GM19043 (cell line): ENCODE measurements at regions not wholly inside any gene's neighbourhood (a gene's known extent, or its start where the extent isn't known, plus 50 kb on each side); places are given as distances from the start of the nearest gene placed in this dataset.

ENCODE experiments used
- ATAC-seq: cut with Tn5 transposase; IDR thresholded peaks from one replicate; pipeline ENCODE4 v1.9.1; 2021; ENCODE audit warnings: low read depth; ENCODE audit not compliant: unreplicated experiment

DNA sequence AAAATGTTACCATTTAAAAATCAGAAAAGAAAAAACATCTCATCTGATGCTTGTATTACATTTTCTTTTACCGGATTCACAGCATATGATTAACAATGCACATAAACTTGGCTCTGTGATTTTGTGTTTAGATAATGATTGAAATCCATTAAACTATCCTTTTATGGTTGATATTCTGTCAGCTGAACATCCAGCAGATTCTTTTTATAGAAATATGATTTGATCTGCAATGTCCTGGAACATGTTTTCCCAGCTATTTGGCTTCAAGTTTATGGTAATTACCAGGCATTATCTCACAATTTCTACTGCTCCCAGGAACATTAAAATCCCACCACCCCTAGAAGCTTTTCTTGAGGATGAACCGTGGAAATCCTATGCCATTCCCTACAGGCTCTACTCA lies 205.7 kb upstream of the TET2 start:
- no peak for ATAC-seq

DNA sequence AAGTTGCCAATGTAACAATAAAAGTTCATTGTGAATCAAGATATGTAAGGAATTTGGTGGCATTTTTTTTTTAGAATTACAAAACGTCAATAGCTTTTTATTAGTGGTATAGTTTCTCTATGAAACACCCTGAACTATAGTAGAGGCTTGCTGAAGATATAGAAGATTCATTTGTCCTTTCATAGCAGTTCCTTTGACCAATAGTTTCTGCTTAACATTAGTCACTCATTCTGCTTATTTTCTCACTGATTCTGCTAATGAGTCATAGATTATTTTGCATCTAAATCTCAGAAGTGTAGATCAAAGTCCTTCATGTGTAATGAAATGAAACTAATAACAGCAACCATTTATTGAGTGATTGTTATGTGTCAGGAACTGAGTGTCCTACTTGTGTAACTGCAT lies 205.0 kb upstream of the TET2 start:
- ATAC-seq, result peak; percentile 48

DNA sequence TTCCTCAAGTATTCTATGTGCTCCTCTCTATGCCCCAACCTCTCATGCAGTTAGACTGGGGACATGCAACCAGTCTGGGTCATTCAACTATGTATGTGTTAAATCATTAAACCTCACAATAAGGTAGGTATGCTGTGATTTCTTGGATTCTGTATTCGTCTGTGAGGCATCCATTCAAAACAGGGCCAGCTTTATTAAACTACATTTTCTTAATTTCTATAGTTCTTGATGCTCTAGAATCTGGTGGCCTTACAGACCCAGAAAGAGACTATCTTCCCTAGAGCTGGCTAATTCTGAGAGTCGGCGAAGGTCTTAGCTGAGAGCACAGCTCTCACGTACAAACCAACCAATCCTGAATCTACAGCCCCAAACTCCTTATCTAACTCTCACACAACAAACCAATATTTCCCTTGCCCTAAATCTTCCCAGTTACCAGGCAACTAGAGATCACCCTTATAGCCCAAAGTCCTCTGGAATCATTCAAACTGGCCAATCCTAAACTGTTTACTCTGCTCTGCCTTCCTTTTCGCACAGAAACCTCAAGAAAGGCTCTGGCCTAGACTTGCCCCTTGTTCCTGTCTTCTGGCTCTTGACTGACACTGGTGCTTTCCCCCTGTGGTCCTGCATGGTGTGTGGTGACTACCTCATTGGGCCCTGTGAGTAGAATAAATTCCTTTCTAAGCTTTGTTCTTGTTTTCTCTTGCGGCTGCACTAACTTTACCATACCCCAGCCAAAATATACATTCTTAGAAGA lies 203.5 kb upstream of the TET2 start:
- peak; percentile 71 for ATAC-seq

DNA sequence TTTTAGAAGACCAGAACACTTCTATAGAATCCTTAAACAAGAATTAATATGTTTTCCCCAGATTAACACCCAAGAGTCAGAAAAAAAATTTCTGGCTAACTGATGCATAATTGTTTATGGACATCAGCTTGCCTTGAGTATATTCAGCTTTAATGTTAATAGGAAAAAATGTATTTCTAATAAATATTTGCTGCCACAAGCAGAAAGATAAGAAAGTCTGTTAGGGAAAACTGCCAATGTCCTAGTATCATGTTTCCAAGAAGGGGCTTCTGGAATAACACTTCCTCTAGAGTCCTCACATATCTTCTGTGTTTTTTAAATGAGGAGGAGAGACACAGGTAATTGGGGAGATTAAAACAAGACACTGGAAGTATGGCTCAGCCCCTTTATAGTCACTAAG lies 202.1 kb upstream of the TET2 start:
- no peak for ATAC-seq

DNA sequence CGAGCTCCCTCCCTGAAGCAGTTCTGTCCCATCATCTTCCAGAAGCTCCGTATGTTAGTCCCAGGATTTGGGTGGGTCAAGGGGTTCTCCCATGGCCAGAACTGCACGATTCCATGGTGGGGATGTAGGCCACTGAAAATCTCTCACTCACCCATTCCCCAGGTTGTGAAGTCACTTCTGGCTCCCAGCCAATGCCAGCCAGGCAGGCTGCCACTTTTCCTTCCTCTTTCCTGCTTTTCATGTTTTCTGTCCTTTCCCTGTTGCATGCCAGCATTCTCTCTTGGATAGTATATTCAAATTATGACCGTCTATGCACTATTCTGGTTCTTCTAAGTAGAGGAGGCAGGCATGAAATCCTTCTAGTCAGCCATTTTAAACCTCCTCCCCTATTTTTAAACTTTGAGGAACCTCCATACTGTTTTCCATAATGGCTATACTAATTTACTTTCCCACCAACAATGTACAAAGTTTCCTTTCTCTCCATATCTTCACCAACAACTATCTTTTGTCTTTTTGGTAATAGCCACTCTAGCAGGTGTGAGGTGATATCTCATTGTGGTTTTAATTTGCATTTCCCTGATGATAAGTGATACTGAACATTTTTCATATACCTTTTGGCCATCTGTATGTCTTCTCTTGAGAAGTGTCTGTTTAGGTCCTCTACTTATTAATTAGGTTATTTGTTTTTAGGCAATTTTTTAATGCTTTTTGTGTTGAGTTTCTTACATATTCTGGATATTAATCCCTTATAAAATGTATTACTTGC lies 182.1 kb upstream of the TET2 start:
- ATAC-seq, result peak; percentile 33

DNA sequence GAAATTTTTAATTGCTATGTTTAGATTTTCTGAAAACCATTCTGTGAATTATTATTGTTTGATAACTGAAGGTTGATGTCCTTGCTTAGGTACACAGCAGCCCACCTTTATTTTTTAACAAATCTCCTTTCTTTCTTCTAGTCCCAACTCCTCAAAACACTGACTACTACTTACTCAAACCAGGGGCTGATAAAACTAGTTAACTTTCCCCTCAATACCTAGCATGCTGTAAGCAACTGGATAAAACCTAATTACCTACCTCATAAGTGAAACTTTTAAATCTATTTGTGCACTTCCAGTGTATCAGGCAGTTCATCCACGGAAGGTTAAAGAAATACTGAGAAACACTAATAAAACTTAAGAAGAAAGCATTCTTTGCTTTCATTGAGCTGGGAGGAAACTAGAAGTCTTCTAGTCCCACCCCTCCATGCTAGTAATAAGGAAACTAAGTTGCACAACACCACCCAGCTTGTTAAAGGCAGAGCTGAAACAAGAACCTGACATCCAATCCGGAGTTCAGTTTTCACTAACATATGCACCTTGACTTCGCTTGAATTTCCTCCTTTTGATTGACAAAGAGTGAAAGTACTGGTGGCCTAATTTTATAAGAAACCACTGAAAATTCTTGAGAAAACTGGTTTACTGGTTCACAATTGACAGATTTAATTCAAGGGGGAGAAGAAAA lies 180.2 kb upstream of the TET2 start:
- peak; percentile 94 for ATAC-seq

DNA sequence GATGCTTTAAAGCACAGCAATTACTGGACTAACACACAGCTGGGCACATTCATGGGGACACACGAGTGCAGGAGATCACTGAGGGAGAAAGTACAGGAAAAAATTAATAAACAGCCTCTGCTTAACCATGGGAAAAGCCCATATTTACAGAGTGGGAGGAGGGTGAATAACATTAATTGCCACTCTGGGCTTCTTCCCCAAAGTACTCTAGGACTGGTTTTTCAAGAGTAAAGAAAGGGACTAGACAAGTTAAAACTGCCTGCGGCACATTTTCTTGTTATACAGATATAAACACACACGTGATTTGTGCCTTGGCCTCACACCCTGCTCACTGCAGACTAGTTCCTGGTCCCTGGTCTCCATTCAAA lies 179.7 kb upstream of the TET2 start:
- peak; percentile 10 for ATAC-seq

DNA sequence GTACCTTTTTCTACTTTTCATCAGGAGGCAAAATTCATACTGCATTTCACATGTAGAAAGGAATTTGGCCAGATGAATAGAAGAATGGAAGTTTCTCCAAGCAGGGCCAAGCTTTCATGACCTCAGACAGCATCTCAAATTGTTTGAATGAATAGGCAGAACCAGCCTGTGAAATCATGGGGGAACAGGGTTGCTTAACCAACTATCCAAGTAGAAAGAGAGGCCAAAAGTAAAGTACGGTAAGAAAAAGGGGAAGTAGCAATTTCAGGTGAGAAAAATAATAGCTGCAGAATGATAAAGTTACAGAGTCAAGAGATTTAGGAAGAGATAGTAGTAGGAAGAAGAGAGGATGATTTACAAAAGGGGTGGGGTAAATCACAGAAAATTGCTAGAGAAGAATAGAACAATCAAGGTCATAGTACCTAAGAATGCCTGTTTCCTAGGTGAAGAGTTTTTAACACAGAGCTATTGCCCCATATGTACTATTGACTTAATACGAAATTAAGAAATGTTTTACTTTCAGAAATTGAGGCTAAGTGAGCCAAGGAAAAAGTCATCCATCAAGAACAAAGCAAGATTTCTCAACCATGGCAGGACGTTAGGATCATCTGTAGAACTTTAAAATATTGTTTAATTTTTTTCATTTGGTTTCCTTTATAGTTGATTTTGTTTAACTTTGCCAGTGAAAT lies 177.1 kb upstream of the TET2 start:
- ATAC-seq, result no peak

DNA sequence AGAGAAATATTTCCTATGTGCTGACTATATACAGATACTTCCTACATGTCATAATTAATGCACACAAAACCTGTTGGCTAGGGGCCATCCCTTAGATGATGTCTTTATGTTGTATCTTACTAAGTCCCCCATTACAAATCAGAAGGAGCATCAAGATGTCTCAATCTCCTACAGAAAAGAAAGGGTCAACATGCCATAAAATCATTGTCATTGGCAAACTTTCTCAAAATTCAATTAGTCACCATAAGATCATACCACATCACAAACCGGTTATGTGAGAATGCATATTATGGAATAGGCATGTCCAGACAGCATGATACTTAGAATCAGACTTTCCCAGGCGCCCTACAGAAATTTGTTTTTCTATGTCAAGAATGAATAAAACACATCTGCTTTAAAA lies 175.2 kb upstream of the TET2 start:
- no peak for ATAC-seq

DNA sequence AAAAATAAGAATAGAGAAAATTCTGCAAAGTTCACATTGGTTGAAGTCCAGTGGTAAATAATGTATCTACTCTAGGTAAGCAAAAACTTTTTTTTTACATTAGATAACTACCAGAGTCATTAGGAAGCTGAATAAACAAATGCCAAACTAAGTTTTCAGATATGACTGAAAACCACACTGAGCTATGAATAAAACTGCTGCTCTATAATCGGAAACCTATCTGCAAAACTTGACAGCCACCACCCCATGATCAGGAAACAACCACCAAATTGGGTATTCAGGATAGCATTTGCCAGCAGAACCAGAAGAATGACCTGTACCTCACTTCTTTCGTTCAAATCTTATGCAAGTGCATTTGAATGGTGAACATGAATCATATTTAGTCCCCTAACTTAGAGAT lies 173.0 kb upstream of the TET2 start:
- ATAC-seq, result no peak

DNA sequence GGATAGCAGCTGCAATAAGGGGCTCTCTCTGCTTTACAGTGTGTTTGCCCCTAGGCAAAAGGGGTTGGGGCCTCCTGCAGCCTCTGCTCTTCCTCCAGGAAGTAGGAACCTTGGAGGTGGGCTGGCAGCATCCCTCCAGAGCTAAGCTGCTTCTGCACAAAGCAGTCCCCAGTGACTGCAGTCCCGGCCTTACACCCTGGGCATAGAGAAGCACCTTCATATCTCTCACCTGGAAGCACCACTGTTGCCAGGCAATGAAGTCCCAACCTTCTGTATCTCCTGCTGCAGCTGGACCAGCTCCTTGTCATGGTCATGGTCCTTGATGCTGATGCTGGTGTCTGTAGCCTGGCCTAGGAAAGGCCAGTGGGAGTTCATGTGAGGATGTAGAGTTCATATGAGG lies 171.1 kb upstream of the TET2 start:
- no peak for ATAC-seq

DNA sequence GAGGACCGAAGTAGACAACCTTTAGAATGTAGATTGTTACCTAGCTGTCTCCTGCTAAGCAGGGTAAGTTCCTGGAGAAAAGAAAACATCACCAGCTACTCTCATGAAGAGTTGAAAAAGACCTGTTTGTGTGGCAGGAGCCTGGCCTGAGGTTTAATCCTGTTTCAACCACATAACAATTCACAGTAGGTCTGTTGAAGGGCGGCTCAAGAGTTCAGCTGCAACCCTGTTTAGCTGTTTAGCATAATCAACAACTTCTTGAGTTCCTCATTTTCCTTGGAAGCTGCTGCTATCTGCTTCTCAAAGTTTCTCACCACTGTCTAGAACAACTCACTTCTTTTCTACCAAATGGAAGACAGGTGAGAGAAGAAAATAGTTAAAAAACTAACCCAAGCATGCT lies 170.4 kb upstream of the TET2 start:
- no peak for ATAC-seq

DNA sequence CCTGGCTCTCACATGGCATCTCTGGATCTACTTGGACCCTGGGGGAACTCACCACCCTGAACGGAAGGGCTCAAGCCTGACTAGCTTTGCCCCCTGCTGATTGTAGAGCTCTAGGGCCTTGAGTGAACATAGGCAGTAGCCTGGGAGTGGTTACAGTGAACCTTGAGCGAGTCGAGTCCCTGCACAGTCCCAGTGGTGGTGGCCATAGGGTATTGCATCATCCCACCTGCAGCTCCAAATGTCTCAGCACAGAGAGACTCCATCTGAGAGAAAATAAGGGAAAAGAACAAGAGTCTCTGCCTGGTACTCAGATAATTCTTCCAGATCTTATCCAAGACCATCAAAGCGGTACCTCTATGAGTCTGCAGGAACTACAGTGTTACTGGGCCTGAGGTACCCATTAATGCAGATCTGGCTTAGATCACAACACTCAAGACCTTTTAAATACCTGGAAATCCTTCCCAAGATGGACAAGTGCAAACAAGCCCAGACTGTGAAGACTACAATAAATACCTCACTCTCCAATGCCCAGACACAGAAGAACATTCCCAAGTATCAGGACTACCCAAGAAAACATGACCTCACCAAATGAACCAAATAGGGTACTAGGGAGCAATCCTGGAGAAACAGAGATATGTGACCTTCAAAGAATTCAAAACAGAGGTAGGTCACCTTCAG lies 167.5 kb upstream of the TET2 start:
- ATAC-seq, result no peak

DNA sequence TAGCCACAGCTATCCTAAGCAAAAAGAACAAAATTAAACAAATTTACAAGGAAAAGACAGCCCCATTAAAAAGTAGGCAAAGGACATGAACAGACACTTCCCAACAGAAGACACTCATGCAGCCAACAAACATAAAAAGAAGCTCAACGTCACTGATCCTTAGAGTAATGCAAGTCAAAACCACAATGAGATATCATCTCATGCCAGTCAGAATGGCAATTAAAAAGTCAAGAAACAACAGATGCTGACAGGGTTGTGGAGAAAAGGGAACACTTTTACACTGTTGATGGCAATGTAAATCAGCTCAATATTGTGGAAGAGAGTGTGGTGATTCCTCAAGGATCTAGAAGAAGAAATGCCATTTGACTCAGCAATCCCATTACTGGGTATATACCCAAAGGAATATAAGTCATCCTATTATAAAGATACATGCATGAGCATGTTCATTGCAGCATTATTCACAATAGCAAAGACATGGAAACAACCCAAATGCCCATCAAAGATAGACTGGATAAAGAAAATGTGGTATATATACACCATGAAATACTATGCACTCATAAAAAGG lies 163.0 kb upstream of the TET2 start:
- ATAC-seq, result no peak

DNA sequence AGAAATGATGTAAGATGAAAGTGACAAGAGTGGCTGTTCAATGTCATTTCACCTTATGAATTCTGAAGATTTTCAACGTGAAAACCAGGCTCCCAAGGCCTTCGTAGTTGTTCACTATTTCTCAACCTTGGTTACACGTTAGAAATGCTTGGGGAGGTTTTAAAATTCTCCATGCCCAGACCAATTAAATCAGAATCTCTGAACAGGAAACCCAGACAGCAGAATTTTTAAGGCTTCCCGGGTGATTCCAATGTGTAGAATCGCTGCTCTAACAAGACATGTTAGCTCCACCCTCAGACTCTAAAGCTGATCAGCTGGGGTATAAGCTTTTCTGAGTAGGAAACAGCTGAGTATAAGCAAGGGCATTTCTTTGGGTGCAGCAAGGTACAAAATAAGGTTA lies 160.4 kb upstream of the TET2 start:
- no peak for ATAC-seq

DNA sequence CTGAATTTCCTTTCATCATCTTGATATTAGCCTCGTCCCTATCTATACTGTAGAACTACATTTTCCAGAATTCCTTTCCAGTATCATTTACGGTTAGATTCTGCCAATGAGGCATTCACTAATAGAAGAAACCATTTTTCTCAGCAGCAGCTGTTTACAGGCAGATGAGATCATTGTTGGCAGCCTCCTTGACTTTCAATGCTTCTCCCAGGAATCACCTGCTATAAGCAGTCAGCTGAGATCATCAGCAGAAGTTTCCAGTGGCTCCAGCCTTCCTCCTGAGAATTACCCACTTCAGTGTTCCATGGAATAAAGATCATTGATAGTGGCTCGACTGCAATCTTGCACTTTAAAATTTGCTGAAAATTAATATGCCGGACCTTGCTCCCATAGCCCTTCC lies 157.3 kb upstream of the TET2 start:
- no peak for ATAC-seq

DNA sequence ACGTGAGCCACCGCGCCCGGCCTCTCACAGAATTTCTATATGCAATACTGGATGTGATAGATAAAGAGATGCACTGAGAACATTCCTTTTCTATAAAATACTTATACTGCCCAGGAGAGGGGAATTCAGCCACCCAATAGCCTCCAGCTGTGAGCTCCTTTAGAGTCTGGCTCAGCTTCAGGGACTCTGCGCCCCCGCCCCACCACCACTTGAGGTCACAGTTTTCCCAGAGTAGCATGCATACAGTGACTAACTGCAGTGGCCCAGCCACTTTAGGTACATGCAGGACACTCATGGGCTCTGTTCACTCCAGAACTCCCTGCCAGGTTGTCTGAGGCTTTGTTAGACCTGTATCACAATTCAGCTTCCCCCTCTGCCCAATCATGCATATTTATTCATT lies 144.4 kb upstream of the TET2 start:
- ATAC-seq, result no peak

DNA sequence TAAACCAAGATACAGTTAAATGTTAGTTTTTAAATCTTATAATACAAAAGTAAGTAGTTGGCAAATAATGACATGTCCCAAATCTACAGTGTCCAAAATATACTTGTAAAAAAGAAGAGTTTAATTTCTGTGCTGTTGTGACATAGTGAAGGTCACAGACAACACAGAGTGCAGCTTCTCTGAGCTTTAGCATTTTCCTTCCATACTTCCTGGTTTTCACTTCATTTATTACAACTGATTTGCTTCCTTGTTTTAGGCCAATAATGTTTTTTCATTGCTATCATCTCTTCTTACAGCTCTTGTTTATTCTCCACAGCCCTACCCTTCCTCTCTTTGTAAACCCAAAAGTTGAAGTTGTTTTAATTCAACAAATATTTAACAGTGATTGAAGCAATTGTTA lies 132.4 kb upstream of the TET2 start:
- no peak for ATAC-seq

DNA sequence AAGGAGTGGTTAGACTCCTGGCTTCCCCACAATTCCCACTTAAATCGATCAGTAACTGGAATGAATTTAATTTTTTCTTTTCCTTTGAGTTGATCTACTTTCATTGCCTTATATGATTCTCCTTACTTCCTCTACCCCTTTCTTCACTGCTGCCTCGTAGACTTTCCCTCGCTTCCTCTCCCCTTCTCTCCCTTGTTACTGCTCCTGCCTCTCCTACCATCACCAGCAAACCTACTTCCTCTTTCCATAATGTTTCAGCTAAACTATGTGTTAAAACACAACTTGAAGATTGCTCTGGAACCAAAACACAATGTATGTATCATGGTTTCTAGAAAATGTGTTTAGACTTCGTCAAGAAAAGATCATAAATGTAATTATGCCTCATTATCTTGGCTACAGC lies 132.0 kb upstream of the TET2 start:
- no peak for ATAC-seq

DNA sequence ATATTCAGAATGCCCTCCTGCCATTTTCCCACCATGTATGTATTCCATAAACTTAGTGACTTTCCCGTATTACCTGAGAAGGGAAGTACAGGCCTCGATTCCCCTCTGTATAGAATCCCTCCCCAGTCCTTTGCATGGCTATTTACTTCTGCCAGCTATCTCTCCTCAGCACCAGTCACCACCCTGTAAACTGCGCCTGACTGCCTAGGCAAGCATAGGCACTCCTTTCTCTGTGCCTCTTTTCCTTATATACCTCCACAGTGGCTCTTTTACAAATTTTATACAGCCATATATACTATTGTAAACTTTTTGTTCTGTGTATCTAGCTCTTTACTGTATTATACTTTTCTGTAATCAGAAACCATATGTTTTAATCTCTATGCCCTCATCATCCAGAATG lies 130.9 kb upstream of the TET2 start:
- no peak for ATAC-seq
